ENCODE measurements at regions not wholly inside any gene's neighbourhood (a gene's known extent, or its start where the extent isn't known, plus 50 kb on each side); places are given as distances from the start of the nearest gene placed in this dataset.

GRCh38 chr16:29317269-29317668 lies 89.2 kb downstream of the NPIPB11 start:
- no peak overlapping the region for H3K4me3 ChIP-seq (ENCODE audit: low read length)
- ATAC-seq, result no peak
- H3K36me3 ChIP-seq (ENCODE audit: control insufficient read depth, insufficient read depth, low read length), result no peaks in the 10 kb centered on the region
- H3K27me3 Mint-ChIP-seq (ENCODE audit: low read depth in 2 of 2), result no peaks in the 10 kb centered on the region
- intact Hi-C loops (cut with micrococcal nuclease), result no loop called here
- no peaks in the 10 kb centered on the region for H3K9me3 Mint-ChIP-seq
- 96% methylated on average over 13 of the region's 13 CpGs for WGBS (ENCODE audit: insufficient coverage)
- no peaks in the 10 kb centered on the region for H3K4me1 ChIP-seq (ENCODE audit: control insufficient read depth, insufficient read depth, low read length)
- no peak for TF ChIP-seq CTCF (IDR thresholded peaks at IDR 0.05)
- H3K27ac Mint-ChIP-seq, result no peak overlapping the region
- DNase-seq, result no peak
- no peaks in the 10 kb centered on the region for H3K36me3 Mint-ChIP-seq
- H3K9me3 ChIP-seq (ENCODE audit: control insufficient read depth, insufficient read depth, low read length), result no peaks in the 10 kb centered on the region
- no peaks in the 10 kb centered on the region for H3K4me1 Mint-ChIP-seq
- H3K4me3 Mint-ChIP-seq, result no peak overlapping the region
- H3K27ac ChIP-seq (ENCODE audit: low read length), result no peak overlapping the region
- H3K27me3 ChIP-seq (ENCODE audit: control insufficient read depth, insufficient read depth, low read length), result no peaks in the 10 kb centered on the region

- Histone ChIP-seq H3K4me3 (ENCODE audit: low read length) (no peak overlapping the region), H3K27me3 (ENCODE audit: control insufficient read depth, insufficient read depth, low read length) (no peaks in the 10 kb centered on the region), H3K36me3 (ENCODE audit: control insufficient read depth, insufficient read depth, low read length) (no peaks in the 10 kb centered on the region), H3K9me3 (ENCODE audit: control insufficient read depth, insufficient read depth, low read length) (no peaks in the 10 kb centered on the region), H3K4me1 (ENCODE audit: control insufficient read depth, insufficient read depth, low read length) (no peaks in the 10 kb centered on the region), H3K27ac (ENCODE audit: low read length) (no peak overlapping the region)
- WGBS (ENCODE audit: insufficient coverage), result 88% methylated on average over 12 of the region's 12 CpGs
- ATAC-seq (no peak), DNase-seq (no peak)
- TF ChIP-seq CTCF (IDR thresholded peaks at IDR 0.05), result no peak
- no peaks in the 10 kb centered on the region for H3K36me3 Mint-ChIP-seq
- H3K9me3 Mint-ChIP-seq, result no peaks in the 10 kb centered on the region
- H3K4me3 Mint-ChIP-seq, result no peak overlapping the region
- no peaks in the 10 kb centered on the region for H3K4me1 Mint-ChIP-seq
- no peaks in the 10 kb centered on the region for H3K27me3 Mint-ChIP-seq (ENCODE audit: low read depth in 2 of 2)
- intact Hi-C loops (cut with micrococcal nuclease), result no loop called here
- H3K27ac Mint-ChIP-seq, result no peak overlapping the region
These were observed 89.7 kb downstream of the NPIPB11 start for GRCh38 chr16:29316761-29317183.

- H3K4me1 ChIP-seq (ENCODE audit: control insufficient read depth, insufficient read depth, low read length), result no peaks in the 10 kb centered on the region
- H3K27me3 Mint-ChIP-seq (ENCODE audit: low read depth in 2 of 2), result no peaks in the 10 kb centered on the region
- H3K9me3 Mint-ChIP-seq, result no peaks in the 10 kb centered on the region
These were observed 90.5 kb downstream of the NPIPB11 start for GRCh38 chr16:29315916-29316517.

More at GRCh38 chr16:29315916-29316517, 90.5 kb downstream of the NPIPB11 start:
- H3K36me3 Mint-ChIP-seq, result no peaks in the 10 kb centered on the region
- WGBS (ENCODE audit: insufficient coverage), result 89% methylated on average over 12 of the region's 12 CpGs
- H3K27ac Mint-ChIP-seq, result no peak overlapping the region
- H3K36me3 ChIP-seq (ENCODE audit: control insufficient read depth, insufficient read depth, low read length), result no peaks in the 10 kb centered on the region
- no peaks in the 10 kb centered on the region for H3K9me3 ChIP-seq (ENCODE audit: control insufficient read depth, insufficient read depth, low read length)
- H3K4me3 Mint-ChIP-seq, result no peak overlapping the region
- no peaks in the 10 kb centered on the region for H3K4me1 Mint-ChIP-seq
- DNase-seq (no peak), ATAC-seq (no peak)
- no peaks in the 10 kb centered on the region for H3K27me3 ChIP-seq (ENCODE audit: control insufficient read depth, insufficient read depth, low read length)
- no peak overlapping the region for H3K27ac ChIP-seq (ENCODE audit: low read length)
- no peak for TF ChIP-seq CTCF (IDR thresholded peaks at IDR 0.05)
- H3K4me3 ChIP-seq (ENCODE audit: low read length), result no peak overlapping the region
- intact Hi-C loops (cut with micrococcal nuclease), result no loop called here
